H1 (cell line): ENCODE measurements at regions not wholly inside any gene's neighbourhood (a gene's known extent, or its start where the extent isn't known, plus 50 kb on each side); places are given as distances from the start of the nearest gene placed in this dataset.

Experiments
- CBX5 ChIP-seq: fragments of 300-800, 300-1000 bp; sonication (generic); IDR thresholded peaks from 2 replicates; pipeline ENCODE4 v1.7.1; 2016; ENCODE audit warnings: antibody characterized with exemption, low read length, low read depth
- CREB1 ChIP-seq: IDR thresholded peaks from 2 replicates; pipeline ENCODE4 v1.6.1; 2012; ENCODE audit warnings: inconsistent platforms
- CTCF ChIP-seq, 3 experiments: IDR thresholded peaks; 1 replicate in 2 of 3; 2 replicates in 1 of 3; pipeline versions ENCODE4 v1.5.1 to v1.6.1; 2011; ENCODE audit warnings: low read length in 3 of 3, mild to moderate bottlenecking in 3 of 3, inconsistent platforms in 2 of 3, low read depth in 1 of 3, moderate library complexity in 1 of 3; ENCODE audit not compliant: insufficient read depth in 1 of 3; ENCODE audit errors: control extremely low read depth in 1 of 3
- EGR1 ChIP-seq: IDR thresholded peaks from 2 replicates; pipeline ENCODE4 v1.6.1; 2011; ENCODE audit warnings: low read depth, low read length, borderline replicate concordance
- EP300 ChIP-seq, 2 experiments: IDR thresholded peaks; 1 replicate in 1 of 2; 2 replicates in 1 of 2; pipeline ENCODE4 v1.6.1; 2011 to 2012; ENCODE audit warnings: low read depth in 2 of 2, low read length in 2 of 2, mild to moderate bottlenecking in 2 of 2, borderline replicate concordance in 1 of 2, inconsistent platforms in 1 of 2, moderate library complexity in 1 of 2
- EZH2 ChIP-seq: fragments of 200-600 bp; sonication (generic); IDR thresholded peaks from 2 replicates; pipeline ENCODE4 v1.7.1; 2012; ENCODE audit warnings: low read depth, mild to moderate bottlenecking, moderate library complexity, low read length, inconsistent platforms; ENCODE audit not compliant: severe bottlenecking
- POLR2AphosphoS5 ChIP-seq: IDR thresholded peaks from 2 replicates; pipeline ENCODE4 v1.6.1; 2011; ENCODE audit warnings: low read depth, low read length
- SIX5 ChIP-seq: IDR thresholded peaks from 2 replicates; pipeline ENCODE4 v1.6.1; 2011; ENCODE audit warnings: mild to moderate bottlenecking, low read depth, low read length
- SP1 ChIP-seq: IDR thresholded peaks from 2 replicates; pipeline ENCODE4 v1.6.1; 2011; ENCODE audit warnings: low read depth, low read length
- TAF1 ChIP-seq: IDR thresholded peaks from 2 replicates; pipeline ENCODE4 v1.6.1; 2011; ENCODE audit warnings: mild to moderate bottlenecking, low read depth, low read length
- YY1 ChIP-seq: IDR thresholded peaks from 2 replicates; pipeline ENCODE4 v1.6.1; 2011; ENCODE audit warnings: low read depth, mild to moderate bottlenecking, low read length

- TF ChIP-seq YY1 (no peak), CTCF (IDR thresholded peaks at IDR 0.05; ENCODE audit: control extremely low read depth in 1 of 3, insufficient read depth in 1 of 3, low read depth in 1 of 3, low read length in 3 of 3) (no peak), EZH2 (no peak), TAF1 (no peak), EGR1 (no peak), CREB1 (no peak), SP1 (no peak), CBX5 (no peak), SIX5 (no peak), EP300 (IDR thresholded peaks at IDR 0.05; ENCODE audit: borderline replicate concordance in 1 of 2, low read depth in 2 of 2, low read length in 2 of 2) (no peak), POLR2AphosphoS5 (no peak)
Observed at GRCh38 chr9:11025775-11026174, 413.0 kb upstream of the PTPRD start.
